ENCODE measurements at regions not wholly inside any gene's neighbourhood (a gene's known extent, or its start where the extent isn't known, plus 50 kb on each side); places are given as distances from the start of the nearest gene placed in this dataset.

- no peaks in the 10 kb centered on the region for H3K4me1 Mint-ChIP-seq (ENCODE audit: low read depth, unreplicated experiment)
- no peaks in the 10 kb centered on the region for H3K36me3 Mint-ChIP-seq (ENCODE audit: unreplicated experiment)
Measured at GRCh38 chr5:4156153-4156552, 560.5 kb downstream of the IRX1 start.

GRCh38 chr5:4156889-4157288 is 561.3 kb downstream of the IRX1 start:
- Mint-ChIP-seq H3K27ac (ENCODE audit: unreplicated experiment) (no peak overlapping the region), H3K4me1 (ENCODE audit: low read depth, unreplicated experiment) (no peaks in the 10 kb centered on the region), H3K9me3 (ENCODE audit: unreplicated experiment) (no peaks in the 10 kb centered on the region), H3K4me3 (ENCODE audit: unreplicated experiment) (no peak overlapping the region), H3K36me3 (ENCODE audit: unreplicated experiment) (no peaks in the 10 kb centered on the region), H3K27me3 (ENCODE audit: unreplicated experiment) (peaks cover 5% of the 10 kb centered on the region)
- DNase-seq = no peak
- TF ChIP-seq CTCF (IDR thresholded peaks at IDR 0.05; ENCODE audit: partially characterized antibody, unreplicated experiment) = no peak

More at GRCh38 chr5:4156153-4156552, 560.5 kb downstream of the IRX1 start:
- Mint-ChIP-seq H3K4me3 (ENCODE audit: unreplicated experiment) (no peak overlapping the region), H3K27me3 (ENCODE audit: unreplicated experiment) (peaks cover 5% of the 10 kb centered on the region), H3K9me3 (ENCODE audit: unreplicated experiment) (no peaks in the 10 kb centered on the region), H3K27ac (ENCODE audit: unreplicated experiment) (no peak overlapping the region)
- TF ChIP-seq CTCF (IDR thresholded peaks at IDR 0.05; ENCODE audit: partially characterized antibody, unreplicated experiment) = no peak
- DNase-seq = no peak

GRCh38 chr5:4158750-4159447 is 563.3 kb downstream of the IRX1 start:
- Mint-ChIP-seq H3K9me3 (ENCODE audit: unreplicated experiment) (no peaks in the 10 kb centered on the region), H3K4me1 (ENCODE audit: low read depth, unreplicated experiment) (no peaks in the 10 kb centered on the region), H3K27ac (ENCODE audit: unreplicated experiment) (no peak overlapping the region), H3K36me3 (ENCODE audit: unreplicated experiment) (no peaks in the 10 kb centered on the region), H3K27me3 (ENCODE audit: unreplicated experiment) (peaks cover 5% of the 10 kb centered on the region), H3K4me3 (ENCODE audit: unreplicated experiment) (no peak overlapping the region)
- DNase-seq = no peak
- TF ChIP-seq CTCF (IDR thresholded peaks at IDR 0.05; ENCODE audit: partially characterized antibody, unreplicated experiment) = no peak

- Mint-ChIP-seq H3K4me1 (ENCODE audit: low read depth, unreplicated experiment) (no peaks in the 10 kb centered on the region), H3K9me3 (ENCODE audit: unreplicated experiment) (no peaks in the 10 kb centered on the region), H3K27me3 (ENCODE audit: unreplicated experiment) (peaks cover 5% of the 10 kb centered on the region), H3K4me3 (ENCODE audit: unreplicated experiment) (no peak overlapping the region), H3K27ac (ENCODE audit: unreplicated experiment) (no peak overlapping the region), H3K36me3 (ENCODE audit: unreplicated experiment) (no peaks in the 10 kb centered on the region)
- DNase-seq = no peak
- TF ChIP-seq CTCF (IDR thresholded peaks at IDR 0.05; ENCODE audit: partially characterized antibody, unreplicated experiment) = no peak
Measured at GRCh38 chr5:4159681-4160080, 564.0 kb downstream of the IRX1 start.

GRCh38 chr5:4164167-4164566 is 568.5 kb downstream of the IRX1 start:
- Mint-ChIP-seq H3K9me3 (ENCODE audit: unreplicated experiment) (no peaks in the 10 kb centered on the region), H3K27ac (ENCODE audit: unreplicated experiment) (no peak overlapping the region), H3K36me3 (ENCODE audit: unreplicated experiment) (no peaks in the 10 kb centered on the region), H3K27me3 (ENCODE audit: unreplicated experiment) (peaks cover 5% of the 10 kb centered on the region), H3K4me1 (ENCODE audit: low read depth, unreplicated experiment) (no peaks in the 10 kb centered on the region), H3K4me3 (ENCODE audit: unreplicated experiment) (no peak overlapping the region)
- DNase-seq = no peak
- no peak for TF ChIP-seq CTCF (IDR thresholded peaks at IDR 0.05; ENCODE audit: partially characterized antibody, unreplicated experiment)

Measured in glutamatergic neuron (in vitro differentiated cells).